NCI-H187 (cell line): ENCODE measurements at regions not wholly inside any gene's neighbourhood (a gene's known extent, or its start where the extent isn't known, plus 50 kb on each side); places are given as distances from the start of the nearest gene placed in this dataset.
"Not testable (repeated sequence)": the region's sequence is repeated elsewhere in the genome, so short reads cannot be mapped to it uniquely, and the experiment has no call there.

Source experiments
- DNase-seq, 2 experiments: peaks; one replicate each; lab custom pipeline; 2025; lab: John Stamatoyannopoulos, UW

DNA sequence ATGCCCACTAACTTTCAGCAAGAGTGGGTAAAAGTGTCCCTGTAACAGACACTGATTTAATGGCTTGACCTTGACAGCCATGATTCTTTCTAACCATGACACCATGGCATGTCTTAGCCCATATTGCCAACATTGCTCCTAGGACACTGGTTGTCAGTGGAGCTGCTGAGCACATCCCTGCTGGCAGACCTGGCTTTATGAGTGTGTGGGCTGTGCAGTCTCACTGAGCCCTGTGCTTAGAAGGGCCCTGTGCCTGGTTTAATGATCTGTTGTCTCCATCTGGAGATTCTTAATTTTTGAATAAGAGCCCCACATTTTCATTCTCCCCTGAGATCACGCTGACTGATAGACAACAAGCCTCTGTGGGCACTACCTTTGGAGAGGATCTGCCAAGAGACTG, 243.1 kb upstream of the KIAA1217 start:
- DNase-seq: no peak

DNA sequence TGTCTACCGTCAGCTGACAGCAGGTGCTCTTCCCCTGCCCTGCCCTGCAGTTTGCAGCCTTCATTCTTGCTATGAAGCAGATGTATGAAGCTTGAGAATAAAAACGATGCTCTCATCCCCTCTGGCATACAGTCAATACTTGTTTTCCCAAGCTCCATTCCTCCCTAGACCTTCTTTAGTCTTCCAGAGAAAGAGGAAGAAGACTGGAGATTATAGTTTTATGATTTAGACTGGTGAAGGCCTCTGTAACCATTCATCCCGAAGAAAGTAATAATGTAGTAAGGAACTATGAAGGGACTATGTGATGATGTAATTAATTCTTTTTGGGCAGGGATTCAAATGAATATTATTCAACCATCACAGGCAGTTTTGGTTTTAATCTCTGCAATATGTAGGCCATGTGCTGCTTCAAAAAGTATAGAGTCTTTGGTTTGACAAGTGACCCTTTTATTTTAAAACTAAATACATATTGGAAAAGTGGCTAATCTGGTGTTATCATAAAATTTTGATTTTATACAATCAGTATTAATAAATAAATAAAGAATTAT, 242.4 kb upstream of the KIAA1217 start:
- DNase-seq: no peak

DNA sequence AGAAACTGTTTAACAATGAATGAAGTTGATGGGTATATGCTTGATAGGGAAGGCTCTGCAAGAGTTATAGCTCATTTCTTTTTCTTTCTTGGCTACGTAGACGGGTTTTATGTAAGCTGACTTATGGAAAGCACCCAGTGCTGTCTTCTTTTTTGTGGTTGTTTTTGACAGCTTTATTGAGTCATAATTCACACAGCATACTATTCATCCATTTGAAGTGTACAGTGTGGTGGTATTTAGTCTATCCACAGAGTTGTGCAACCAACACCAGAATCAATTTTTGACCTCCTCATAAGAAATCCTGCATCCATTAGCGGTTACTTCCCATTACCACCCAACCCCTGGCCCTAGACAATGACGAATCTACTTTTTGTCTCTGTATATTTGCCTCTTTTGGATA, 240.6 kb upstream of the KIAA1217 start:
- DNase-seq: no peak

DNA sequence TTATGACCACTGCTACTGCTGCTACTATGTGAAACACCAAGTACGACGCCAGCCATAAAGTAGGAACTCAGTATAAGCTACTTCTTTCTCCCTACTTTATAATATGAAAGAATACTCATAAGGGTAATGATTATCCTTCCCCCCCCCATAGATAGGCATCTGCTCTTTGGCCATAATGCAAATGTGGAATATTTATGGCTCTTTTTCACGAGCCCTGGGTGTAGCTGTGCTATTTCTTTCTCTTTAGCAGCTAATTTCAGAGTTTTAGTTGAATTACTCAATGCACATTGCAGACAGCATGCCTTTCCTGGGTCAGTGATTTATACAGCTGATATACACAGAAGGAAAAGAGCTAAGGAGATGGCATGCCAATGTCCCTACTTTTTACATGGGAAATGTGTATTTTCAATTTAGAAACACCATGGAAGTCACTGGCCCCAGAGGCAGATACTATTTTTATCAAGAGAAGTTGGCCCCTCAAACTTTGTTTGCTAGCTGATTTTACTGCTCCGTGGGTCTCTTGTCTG, 234.1 kb upstream of the KIAA1217 start:
- no peak for DNase-seq

DNA sequence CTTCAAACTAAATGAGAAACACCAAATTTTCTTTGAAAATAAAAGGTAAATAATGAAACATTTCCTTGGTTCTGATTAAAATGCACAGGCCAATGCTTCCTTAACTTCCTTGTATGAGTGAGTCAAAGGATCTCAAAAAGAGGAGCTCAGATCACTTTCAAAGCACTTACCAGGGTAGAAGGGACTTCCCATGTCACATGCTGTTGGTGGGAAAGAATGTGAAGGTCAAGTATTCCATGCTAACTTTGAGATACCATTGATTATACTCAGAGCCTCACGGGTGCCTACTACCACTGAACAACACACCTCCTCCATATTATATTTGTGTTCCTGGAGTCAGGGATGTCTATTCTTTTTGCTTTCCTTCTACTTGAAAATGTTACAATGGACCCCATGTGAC, 233.5 kb upstream of the KIAA1217 start:
- DNase-seq: no peak

DNA sequence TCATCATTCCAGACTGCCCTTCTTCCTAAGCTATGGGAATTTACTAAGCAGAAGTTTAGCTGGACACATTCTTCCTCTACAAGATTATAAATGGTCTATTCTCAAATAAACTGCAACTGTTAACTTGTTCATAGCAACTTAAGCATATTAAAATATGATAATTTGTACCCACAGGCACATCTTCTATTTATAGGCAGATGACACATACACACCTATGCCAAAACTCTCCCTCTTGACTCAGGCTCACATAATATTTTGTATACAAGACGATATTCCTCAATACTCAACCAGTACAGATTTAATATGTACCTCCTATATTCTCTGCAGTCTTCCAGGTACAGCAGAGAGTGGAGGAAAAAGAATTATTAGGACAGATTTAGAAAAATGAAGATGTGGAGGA, 232.7 kb upstream of the KIAA1217 start:
- no peak for DNase-seq

DNA sequence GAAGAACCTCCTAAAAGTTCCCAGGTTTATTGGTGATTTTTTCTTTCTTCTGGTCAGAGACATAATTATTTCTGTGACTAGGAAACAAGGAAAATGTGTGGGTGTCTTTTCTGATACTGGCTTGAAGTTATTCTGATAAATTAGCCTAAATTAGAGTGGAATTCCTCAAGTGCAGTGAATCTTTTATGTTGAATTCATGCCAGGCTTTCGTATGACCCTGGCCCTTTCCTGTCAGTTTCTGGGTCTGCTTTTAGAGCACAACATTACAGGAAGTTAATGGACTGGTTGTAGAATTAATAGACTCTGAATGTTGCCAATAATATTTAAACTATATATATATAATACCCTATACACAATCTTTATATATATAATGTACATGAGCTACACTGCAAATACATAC, 230.6 kb upstream of the KIAA1217 start:
- no peak for DNase-seq

DNA sequence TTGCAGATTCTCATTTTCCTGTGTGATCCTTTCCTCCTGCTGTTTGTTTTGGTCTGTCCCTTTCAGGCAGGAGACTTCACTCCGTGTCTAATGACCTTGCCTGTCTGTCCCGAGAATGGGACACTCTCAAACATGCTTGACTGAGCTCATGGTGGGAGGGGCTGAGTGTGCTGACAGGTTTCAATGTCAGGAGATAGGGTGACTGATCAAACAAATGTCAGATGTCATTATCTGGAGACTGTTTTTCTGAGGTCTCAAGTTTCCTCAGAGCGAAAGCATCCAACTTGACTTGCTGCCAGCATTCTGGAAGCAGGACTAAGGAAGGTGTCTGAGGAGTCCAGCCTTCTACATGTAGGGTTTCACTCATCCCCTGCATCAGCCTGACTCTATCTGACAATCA, 228.8 kb upstream of the KIAA1217 start:
- peak in 1 of 2 experiments; percentile 3 for DNase-seq

DNA sequence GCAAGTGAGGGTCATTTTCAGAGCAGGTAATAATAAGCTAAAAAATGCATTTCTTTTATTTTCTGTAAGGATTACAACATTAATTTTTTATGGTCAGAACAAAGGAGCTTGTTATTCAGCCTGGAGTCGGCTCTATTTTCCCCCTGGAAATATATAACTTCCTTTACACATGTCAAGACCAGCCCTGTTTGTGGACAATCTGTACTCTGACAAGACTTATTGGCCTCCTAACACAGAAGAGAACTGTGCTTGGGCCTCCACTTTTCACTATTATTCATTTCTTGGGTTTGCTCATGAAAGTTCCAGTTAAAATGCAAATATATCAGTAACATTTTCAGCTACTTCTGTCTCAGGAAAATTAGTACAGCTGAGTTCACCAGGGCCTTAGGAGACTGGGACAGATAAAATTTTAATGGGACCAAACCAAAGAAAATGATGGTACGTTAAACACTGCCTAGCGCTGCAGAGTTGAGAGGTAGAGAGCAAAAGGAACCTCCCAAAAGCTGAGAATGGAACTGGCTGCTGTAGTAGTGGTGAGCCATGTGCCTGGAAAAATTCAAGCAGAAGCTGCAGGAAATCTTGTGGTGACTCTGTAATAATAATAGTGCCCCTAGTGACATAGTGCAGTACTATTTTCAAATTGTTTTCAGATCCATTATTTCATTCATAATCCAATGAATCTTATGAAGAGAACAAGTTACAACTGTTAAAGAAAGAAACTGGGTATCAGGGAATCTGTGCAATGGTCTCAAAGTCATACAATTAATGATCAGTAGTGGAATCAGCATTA, 227.2 kb upstream of the KIAA1217 start:
- DNase-seq: no peak

DNA sequence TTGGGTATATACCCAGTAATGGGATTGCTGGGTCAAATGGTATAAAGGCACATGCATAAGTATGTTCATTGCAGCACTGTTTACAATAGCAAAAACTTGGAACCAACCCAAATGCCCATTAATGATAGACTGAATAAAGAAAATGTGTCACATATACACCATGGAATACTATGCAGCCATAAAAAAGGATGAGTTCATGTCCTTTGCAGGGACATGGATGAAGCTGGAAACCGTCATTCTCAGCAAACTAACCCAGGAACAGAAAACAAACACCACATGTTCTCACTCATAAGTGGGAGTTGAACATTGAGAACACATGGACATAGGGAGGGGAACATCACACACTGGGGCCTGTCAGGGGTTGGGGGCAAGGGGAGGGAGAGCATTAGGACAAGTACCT, 224.5 kb upstream of the KIAA1217 start:
- not testable (repeated sequence) for DNase-seq

DNA sequence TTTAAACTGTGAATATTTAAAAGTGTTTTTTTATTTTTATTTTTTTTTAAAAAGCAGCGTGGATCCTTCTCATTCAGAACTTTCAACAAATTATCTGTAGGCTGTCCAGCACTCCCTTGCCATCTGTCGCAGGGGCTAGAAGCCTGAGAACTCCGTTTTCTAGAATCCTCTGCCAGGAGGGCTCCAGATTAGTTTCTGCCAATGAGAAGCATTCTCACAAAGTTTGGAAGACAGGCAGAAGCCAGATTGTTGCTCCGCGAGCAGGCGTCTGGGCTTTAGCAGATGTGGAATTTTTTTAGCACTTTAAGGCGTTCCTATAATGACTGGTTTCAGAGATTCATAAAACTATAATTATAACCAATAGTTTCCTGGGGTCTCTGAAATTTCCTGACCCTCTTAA, 220.9 kb upstream of the KIAA1217 start:
- DNase-seq: no peak

DNA sequence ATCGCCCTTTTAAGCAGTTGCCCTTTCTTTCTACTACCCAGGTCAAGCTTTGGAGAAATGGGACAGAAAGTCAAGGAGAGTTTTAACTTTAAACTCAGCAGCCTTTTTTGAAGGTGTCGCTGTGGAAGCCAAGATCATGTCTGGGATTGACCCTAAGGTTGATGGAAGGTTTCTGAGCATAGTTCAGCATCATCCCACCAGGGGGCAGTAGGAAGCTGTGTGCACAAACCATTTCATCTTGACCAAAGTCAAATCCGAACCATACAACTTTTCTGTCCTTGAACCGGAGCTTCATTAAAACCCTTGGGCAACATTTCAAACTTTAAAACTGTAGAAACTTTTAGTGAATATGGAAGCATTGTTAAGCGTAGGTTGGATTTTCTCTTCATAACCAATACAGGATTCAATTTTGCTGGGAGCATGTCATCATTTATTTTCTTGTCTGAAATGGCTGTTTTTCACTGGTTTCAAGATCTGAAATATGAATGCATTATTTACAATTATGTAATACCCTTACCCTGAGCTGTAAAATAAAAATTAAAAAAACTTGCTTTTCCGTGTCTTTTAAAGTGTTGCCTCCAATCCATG, 214.4 kb upstream of the KIAA1217 start:
- peak in 1 of 2 experiments; percentile 0 for DNase-seq

DNA sequence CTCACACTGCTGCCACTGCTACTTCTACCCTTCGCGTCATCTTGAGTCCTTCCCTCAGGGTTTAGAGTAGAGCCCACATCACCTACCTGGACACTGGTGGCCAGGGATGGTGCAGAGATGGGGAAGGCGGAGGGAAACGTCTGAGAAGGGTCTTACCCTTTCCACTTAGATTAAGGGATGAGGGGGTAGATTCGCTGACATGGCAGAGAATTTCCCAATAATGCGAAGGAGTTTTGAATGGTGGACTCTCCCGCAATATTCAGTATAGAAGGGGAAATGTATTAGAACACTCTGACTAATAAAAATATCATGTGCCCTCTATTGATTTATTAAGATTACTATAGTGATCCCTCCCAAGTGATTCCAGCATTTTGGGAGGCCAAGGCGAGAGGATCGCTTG, 209.5 kb upstream of the KIAA1217 start:
- no peak for DNase-seq

DNA sequence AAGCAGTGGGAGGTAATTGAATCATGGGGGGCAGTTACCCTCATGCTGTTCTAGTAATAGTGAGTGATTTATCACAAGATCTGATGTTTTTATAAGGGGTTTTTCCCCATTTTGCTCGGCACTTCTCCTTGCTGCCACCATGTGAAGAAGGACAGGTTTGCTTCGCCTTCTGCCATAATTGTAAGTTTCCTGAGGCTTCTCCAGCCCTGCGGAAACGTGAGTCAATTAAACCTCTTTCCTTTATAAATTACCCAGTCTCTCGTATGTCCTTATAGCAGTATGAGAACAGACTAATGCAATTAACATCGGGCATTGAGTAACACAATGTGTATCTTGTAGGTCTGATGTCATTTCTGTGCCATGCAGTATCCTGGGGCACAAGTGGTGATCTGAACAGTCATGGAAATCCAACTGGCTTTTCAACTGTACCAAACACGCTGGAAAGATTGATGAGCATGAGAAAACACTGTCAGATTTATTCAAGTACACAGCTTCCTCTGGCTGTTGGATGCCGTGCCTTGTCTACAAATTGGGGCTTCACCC, 208.6 kb upstream of the KIAA1217 start:
- no peak for DNase-seq

DNA sequence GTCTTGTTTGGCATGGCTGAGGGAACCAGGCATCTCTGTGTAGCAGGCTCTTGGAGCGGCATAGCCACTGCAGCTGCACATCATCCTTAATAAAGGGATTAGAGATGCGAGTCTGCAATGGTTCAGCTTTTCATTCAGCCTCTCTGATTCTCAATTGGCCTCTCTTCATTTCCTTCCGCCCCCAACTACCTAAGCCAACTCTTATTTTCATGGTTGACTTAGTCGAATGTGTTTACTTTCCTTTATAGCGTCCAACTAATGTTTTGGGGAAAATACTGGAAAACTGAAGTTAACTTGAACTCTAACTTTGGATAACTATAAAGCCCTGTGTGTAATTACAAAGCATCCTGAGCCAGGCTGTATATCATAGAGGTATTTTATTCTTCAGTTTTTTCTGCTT, 202.2 kb upstream of the KIAA1217 start:
- no peak for DNase-seq

DNA sequence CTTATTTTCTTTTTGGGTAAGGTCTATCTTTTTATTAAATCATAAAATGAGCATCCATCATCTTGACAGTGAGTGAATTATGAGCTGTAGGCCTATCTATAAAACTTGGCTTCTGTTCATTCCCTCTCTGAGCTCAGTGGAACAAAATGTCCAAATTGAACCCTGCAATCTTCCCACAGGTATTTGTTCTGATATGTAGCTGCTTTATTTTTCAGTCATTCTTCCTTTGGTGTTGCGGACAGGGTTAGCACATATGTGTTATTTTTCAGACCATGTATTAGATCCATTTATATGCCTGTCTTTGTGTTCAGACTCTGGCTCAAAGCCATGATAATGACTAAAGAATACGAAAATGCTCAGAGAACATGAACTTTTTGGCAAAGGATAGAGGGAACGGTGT, 201.6 kb upstream of the KIAA1217 start:
- no peak for DNase-seq

DNA sequence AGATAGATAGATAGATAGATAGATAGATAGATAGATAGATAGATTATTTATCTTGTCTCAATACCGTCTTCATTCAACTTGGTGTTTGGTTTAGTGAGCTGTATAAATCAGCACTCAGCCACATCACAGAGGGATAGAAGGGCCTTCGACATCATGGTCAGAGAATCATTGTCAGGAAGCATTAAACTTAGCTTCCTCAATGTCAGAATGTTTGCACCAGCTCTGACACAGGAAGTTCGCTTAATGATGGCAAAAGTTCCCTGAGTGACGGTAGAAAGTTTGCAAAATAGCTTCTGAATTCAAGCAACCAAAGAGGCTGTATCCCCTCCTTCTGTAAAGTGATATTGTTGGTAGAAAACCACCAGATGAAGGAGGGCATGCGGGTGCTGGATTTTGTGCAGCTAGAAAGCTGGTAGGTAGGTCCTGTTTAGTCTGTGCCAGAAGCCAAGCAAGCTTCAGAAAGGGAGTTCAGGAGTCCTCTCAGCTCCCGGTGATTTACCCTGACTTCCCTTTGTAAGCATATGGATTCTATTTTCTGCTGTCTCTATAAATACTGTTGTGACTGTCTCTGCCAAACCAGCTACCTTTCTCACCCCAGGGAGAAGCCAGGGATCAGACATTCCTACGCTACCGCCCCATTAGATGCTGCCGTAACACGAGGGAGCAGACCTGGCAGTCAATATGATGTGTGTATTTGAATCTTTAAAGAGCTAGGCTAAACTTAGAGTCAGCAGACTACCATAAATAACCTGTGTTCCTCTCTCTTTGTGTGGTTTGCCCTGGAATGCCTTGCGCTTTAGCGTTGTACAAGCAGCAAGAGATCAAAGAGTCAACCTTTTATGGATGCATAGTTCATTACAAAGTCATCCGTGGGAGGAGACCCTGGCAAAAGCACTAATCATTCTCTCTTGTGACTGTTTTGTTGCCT, 200.5 kb upstream of the KIAA1217 start:
- no peak for DNase-seq

DNA sequence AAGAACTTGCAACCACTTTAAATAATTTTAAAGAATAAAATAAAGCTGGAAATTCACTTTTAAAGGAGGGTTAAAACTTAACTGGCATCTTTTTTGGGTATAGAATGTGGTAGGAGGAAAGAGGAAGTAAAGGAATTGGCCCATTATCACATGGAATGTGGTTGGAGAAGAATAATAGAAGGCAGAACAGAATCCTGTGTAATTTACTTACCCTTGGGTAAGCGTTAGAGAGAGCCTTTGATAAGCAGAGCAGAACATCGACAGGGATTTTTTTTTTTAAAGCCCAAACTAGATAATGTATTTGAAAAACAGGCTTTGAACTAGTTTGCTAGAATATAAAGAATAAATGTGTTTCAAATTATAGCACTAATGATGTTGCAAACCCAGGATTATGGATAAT, 199.8 kb upstream of the KIAA1217 start:
- DNase-seq: no peak

DNA sequence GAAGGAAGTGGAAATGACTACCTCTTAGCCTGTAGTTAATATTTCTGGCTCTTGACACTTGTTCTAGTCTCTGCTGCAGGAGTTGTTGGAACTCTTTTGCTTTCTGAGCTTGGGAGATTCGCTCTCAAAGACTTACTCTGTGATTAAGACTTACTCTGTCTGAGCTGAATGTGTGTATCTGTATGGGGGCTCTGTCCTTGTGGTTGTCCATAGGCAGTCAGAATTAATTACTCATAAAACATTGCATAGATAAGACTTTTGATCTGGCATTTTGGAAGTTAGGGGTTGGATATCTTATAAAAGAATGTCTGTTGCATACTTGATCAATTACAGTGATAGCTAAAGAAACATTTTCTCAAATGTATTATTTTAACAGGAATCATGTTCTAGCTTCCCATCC, 199.2 kb upstream of the KIAA1217 start:
- no peak for DNase-seq

DNA sequence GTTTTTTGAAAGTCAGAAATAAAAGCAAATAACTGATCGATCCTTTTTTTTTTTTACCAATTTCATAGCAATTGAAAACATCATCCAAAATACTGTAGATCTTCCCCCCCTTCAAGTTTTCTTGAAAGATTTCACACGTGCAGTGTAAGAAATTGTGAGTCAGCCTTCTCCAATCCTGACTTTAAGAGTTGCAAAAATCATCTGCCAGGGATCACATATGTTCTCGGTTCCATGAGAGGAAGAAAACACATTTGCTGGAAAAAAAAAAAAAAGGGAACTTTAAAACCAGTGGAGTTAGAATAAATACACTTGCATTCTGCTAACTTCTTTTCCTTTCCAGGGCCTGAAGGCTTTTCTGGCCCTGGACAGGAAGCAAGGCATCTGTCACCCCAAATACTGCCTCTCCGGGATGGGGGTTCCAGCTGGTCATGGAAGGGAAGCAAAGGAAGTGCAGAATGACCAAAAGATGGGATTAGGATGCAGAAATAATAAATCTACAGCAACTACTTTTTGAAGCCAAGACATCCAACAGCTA, 198.4 kb upstream of the KIAA1217 start:
- no peak for DNase-seq

DNA sequence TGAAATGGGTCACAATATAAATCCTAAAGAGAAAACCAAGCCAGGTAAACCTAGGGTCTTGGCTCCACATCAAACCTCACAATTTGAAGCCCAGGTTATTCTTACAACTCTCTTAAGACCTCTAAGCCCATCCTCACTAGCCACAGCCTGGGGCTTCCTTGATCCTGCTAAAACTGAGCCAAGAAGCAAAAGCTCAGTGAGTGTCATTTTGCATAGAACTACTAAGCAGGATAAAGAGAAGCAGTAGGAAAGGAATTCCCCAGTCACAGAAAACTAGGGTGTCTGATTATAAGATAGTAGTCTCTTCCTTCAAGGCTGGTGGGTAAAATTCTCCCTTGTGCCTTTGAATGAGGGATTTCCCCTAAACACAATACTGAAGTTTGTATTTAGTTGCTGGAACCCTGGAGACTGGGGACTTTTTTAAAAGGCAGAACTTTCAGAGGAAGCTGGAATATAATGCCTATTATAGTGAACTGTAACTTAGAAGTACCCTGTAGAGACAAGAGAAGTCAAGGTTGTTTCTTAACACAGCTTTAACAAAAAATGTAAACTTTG, 196.6 kb upstream of the KIAA1217 start:
- DNase-seq: no peak
